ENCODE measurements at regions not wholly inside any gene's neighbourhood (a gene's known extent, or its start where the extent isn't known, plus 50 kb on each side); places are given as distances from the start of the nearest gene placed in this dataset.

GRCh38 chr21:26404288-26404687 lies 168.8 kb downstream of the CYYR1 start:
- Histone ChIP-seq H3K4me3 (ENCODE audit: low read depth, low read length) (no peak overlapping the region), H3K27me3 (ENCODE audit: control insufficient read depth, insufficient read depth, low read length) (no peaks in the 10 kb centered on the region), H3K36me3 (ENCODE audit: control insufficient read depth, insufficient read depth, low read length) (no peaks in the 10 kb centered on the region)
- no peak for DNase-seq (ENCODE audit: low read depth)
- no peak for TF ChIP-seq CTCF (IDR thresholded peaks at IDR 0.05; ENCODE audit: insufficient read depth, low read length, poor library complexity, severe bottlenecking)

GRCh38 chr21:26403321-26403720 lies 169.8 kb downstream of the CYYR1 start:
- no peak overlapping the region for H3K4me3 ChIP-seq (ENCODE audit: low read depth, low read length)
- TF ChIP-seq CTCF (IDR thresholded peaks at IDR 0.05; ENCODE audit: insufficient read depth, low read length, poor library complexity, severe bottlenecking), result no peak
- no peaks in the 10 kb centered on the region for H3K27me3 ChIP-seq (ENCODE audit: control insufficient read depth, insufficient read depth, low read length)
- H3K36me3 ChIP-seq (ENCODE audit: control insufficient read depth, insufficient read depth, low read length), result no peaks in the 10 kb centered on the region
- DNase-seq (ENCODE audit: low read depth), result no peak

- DNase-seq (ENCODE audit: low read depth), result no peak
- no peaks in the 10 kb centered on the region for H3K36me3 ChIP-seq (ENCODE audit: control insufficient read depth, insufficient read depth, low read length)
- TF ChIP-seq CTCF (IDR thresholded peaks at IDR 0.05; ENCODE audit: insufficient read depth, low read length, poor library complexity, severe bottlenecking), result no peak
- H3K27me3 ChIP-seq (ENCODE audit: control insufficient read depth, insufficient read depth, low read length), result no peaks in the 10 kb centered on the region
- H3K4me3 ChIP-seq (ENCODE audit: low read depth, low read length), result no peak overlapping the region
Observed at GRCh38 chr21:26397545-26397944, 175.5 kb downstream of the CYYR1 start.

GRCh38 chr21:26394341-26394740 lies 178.7 kb downstream of the CYYR1 start:
- Histone ChIP-seq H3K4me3 (ENCODE audit: low read depth, low read length) (no peak overlapping the region), H3K27me3 (ENCODE audit: control insufficient read depth, insufficient read depth, low read length) (no peaks in the 10 kb centered on the region), H3K36me3 (ENCODE audit: control insufficient read depth, insufficient read depth, low read length) (no peaks in the 10 kb centered on the region)
- DNase-seq (ENCODE audit: low read depth), result no peak
- TF ChIP-seq CTCF (IDR thresholded peaks at IDR 0.05; ENCODE audit: insufficient read depth, low read length, poor library complexity, severe bottlenecking), result no peak

GRCh38 chr21:26391166-26391565 lies 181.9 kb downstream of the CYYR1 start:
- no peak overlapping the region for H3K4me3 ChIP-seq (ENCODE audit: low read depth, low read length)
- no peaks in the 10 kb centered on the region for H3K27me3 ChIP-seq (ENCODE audit: control insufficient read depth, insufficient read depth, low read length)
- TF ChIP-seq CTCF (IDR thresholded peaks at IDR 0.05; ENCODE audit: insufficient read depth, low read length, poor library complexity, severe bottlenecking), result no peak
- DNase-seq (ENCODE audit: low read depth), result no peak
- H3K36me3 ChIP-seq (ENCODE audit: control insufficient read depth, insufficient read depth, low read length), result no peaks in the 10 kb centered on the region

GRCh38 chr21:26389971-26390641 lies 183.0 kb downstream of the CYYR1 start:
- H3K4me3 ChIP-seq (ENCODE audit: low read depth, low read length), result no peak overlapping the region
- peak; percentile 78 for DNase-seq (ENCODE audit: low read depth)
- no peaks in the 10 kb centered on the region for H3K27me3 ChIP-seq (ENCODE audit: control insufficient read depth, insufficient read depth, low read length)
- H3K36me3 ChIP-seq (ENCODE audit: control insufficient read depth, insufficient read depth, low read length), result no peaks in the 10 kb centered on the region
- no peak for TF ChIP-seq CTCF (IDR thresholded peaks at IDR 0.05; ENCODE audit: insufficient read depth, low read length, poor library complexity, severe bottlenecking)
